HUES64 (cell line): ENCODE measurements at regions not wholly inside any gene's neighbourhood (a gene's known extent, or its start where the extent isn't known, plus 50 kb on each side); places are given as distances from the start of the nearest gene placed in this dataset.
"Not testable (repeated sequence)": the region's sequence is repeated elsewhere in the genome, so short reads cannot be mapped to it uniquely, and the experiment has no call there.

Source experiments
- H3K27ac ChIP-seq: 2 replicates; pipeline ENCODE4 v1.7.0; 2013; ENCODE audit warnings: low read depth, low read length, inconsistent platforms
- H3K27me3 ChIP-seq: 2 replicates; pipeline ENCODE4 v1.6.1; 2013; ENCODE audit warnings: mild to moderate bottlenecking, low read length; ENCODE audit not compliant: insufficient read depth
- H3K36me3 ChIP-seq: 2 replicates; pipeline ENCODE4 v1.6.1; 2013; ENCODE audit warnings: mild to moderate bottlenecking, low read length; ENCODE audit not compliant: insufficient read depth
- H3K4me1 ChIP-seq: 2 replicates; pipeline ENCODE4 v1.6.1; 2013; ENCODE audit warnings: mild to moderate bottlenecking, low read length, moderate library complexity; ENCODE audit not compliant: insufficient read depth
- H3K4me3 ChIP-seq: 2 replicates; pipeline ENCODE4 v1.5.1; 2013; ENCODE audit warnings: mild to moderate bottlenecking, low read length, moderate library complexity
- H3K9ac ChIP-seq: 2 replicates; pipeline ENCODE4 v1.6.1; 2013; ENCODE audit warnings: mild to moderate bottlenecking, low read depth, low read length
- H3K9me3 ChIP-seq: 2 replicates; pipeline ENCODE4 v1.6.1; 2013; ENCODE audit warnings: low read depth, low read length; ENCODE audit not compliant: insufficient read depth
- WGBS: fragments of 150-250, 120-280 bp; methylation state at CpG from one replicate; pipeline ENCODE4 v1.1.7; 2013; ENCODE audit warnings: missing lambda C conversion rate; 5-methylcytosine and 5-hydroxymethylcytosine counted together

GRCh38 chr1:196002296-196002695 is 605.9 kb downstream of the KCNT2 start:
- peaks cover 25% of the 10 kb centered on the region for H3K4me1 ChIP-seq
- not testable (repeated sequence) for H3K4me3 ChIP-seq, H3K36me3 ChIP-seq, H3K27ac ChIP-seq, H3K27me3 ChIP-seq, H3K9me3 ChIP-seq, H3K9ac ChIP-seq
- WGBS = 90% methylated on average over 3 of the region's 4 CpGs

GRCh38 chr1:196001188-196001587 is 607.1 kb downstream of the KCNT2 start:
- Histone ChIP-seq H3K4me1 (peaks cover 25% of the 10 kb centered on the region), H3K36me3 (no peaks in the 10 kb centered on the region), H3K4me3 (no peak overlapping the region), H3K27ac (no peak overlapping the region), H3K9ac (no peak overlapping the region), H3K27me3 (no peaks in the 10 kb centered on the region), H3K9me3 (no peaks in the 10 kb centered on the region)
- 98% methylated on average over 3 of the region's 3 CpGs for WGBS

- Histone ChIP-seq H3K9me3 (no peaks in the 10 kb centered on the region), H3K36me3 (no peaks in the 10 kb centered on the region), H3K27me3 (no peaks in the 10 kb centered on the region), H3K4me1 (peaks cover 13% of the 10 kb centered on the region), H3K4me3 (no peak overlapping the region), H3K27ac (no peak overlapping the region), H3K9ac (no peak overlapping the region)
- WGBS = 92% methylated on average over 2 of the region's 2 CpGs
Observed at GRCh38 chr1:195999022-195999421, 609.2 kb downstream of the KCNT2 start.

- Histone ChIP-seq H3K9me3 (no peaks in the 10 kb centered on the region), H3K27me3 (no peaks in the 10 kb centered on the region), H3K9ac (no peak overlapping the region), H3K4me1 (no peaks in the 10 kb centered on the region), H3K4me3 (no peak overlapping the region), H3K36me3 (no peaks in the 10 kb centered on the region), H3K27ac (no peak overlapping the region)
- WGBS = 89% methylated on average over 3 of the region's 3 CpGs
Observed at GRCh38 chr1:195981448-195982139, 626.6 kb downstream of the KCNT2 start.

GRCh38 chr1:195979646-195980045 is 628.6 kb downstream of the KCNT2 start:
- Histone ChIP-seq H3K4me3 (no peak overlapping the region), H3K4me1 (no peaks in the 10 kb centered on the region), H3K9ac (no peak overlapping the region), H3K27ac (no peak overlapping the region), H3K36me3 (no peaks in the 10 kb centered on the region), H3K9me3 (no peaks in the 10 kb centered on the region), H3K27me3 (no peaks in the 10 kb centered on the region)
- 93% methylated on average over 1 of the region's 1 CpG for WGBS

GRCh38 chr1:195973311-195973904 is 634.8 kb downstream of the KCNT2 start:
- Histone ChIP-seq H3K4me1 (peaks cover 2% of the 10 kb centered on the region; the same call in 1 of the 2 replicates), H3K27ac (no peak overlapping the region), H3K4me3 (no peak overlapping the region), H3K9me3 (no peaks in the 10 kb centered on the region), H3K27me3 (no peaks in the 10 kb centered on the region), H3K36me3 (no peaks in the 10 kb centered on the region), H3K9ac (no peak overlapping the region)
- WGBS = 95% methylated on average over 1 of the region's 1 CpG

GRCh38 chr1:195971589-195971988 is 636.7 kb downstream of the KCNT2 start:
- Histone ChIP-seq H3K4me3 (no peak overlapping the region), H3K27ac (no peak overlapping the region), H3K4me1 (peaks cover 2% of the 10 kb centered on the region; the same call in 1 of the 2 replicates), H3K36me3 (no peaks in the 10 kb centered on the region), H3K27me3 (no peaks in the 10 kb centered on the region), H3K9ac (no peak overlapping the region), H3K9me3 (no peaks in the 10 kb centered on the region)
- WGBS = 100% methylated on average over 1 of the region's 1 CpG

GRCh38 chr1:195970209-195970608 is 638.0 kb downstream of the KCNT2 start:
- Histone ChIP-seq H3K4me3 (no peak overlapping the region), H3K4me1 (peaks cover 2% of the 10 kb centered on the region; the same call in 1 of the 2 replicates), H3K27me3 (no peaks in the 10 kb centered on the region), H3K9me3 (no peaks in the 10 kb centered on the region), H3K27ac (no peak overlapping the region), H3K36me3 (no peaks in the 10 kb centered on the region), H3K9ac (no peak overlapping the region)
- WGBS = 95% methylated on average over 1 of the region's 1 CpG

- Histone ChIP-seq H3K27ac (no peak overlapping the region), H3K4me3 (no peak overlapping the region)
- 87% methylated on average over 6 of the region's 6 CpGs for WGBS
Observed at GRCh38 chr1:195965475-195965874, 642.8 kb downstream of the KCNT2 start.

GRCh38 chr1:195965036-195965435 is 643.2 kb downstream of the KCNT2 start:
- Histone ChIP-seq H3K27me3 (no peaks in the 10 kb centered on the region), H3K36me3 (no peaks in the 10 kb centered on the region), H3K4me3 (no peak overlapping the region), H3K9ac (no peak overlapping the region), H3K27ac (no peak overlapping the region), H3K4me1 (no peaks in the 10 kb centered on the region), H3K9me3 (no peaks in the 10 kb centered on the region)
- WGBS = 92% methylated on average over 3 of the region's 3 CpGs

More at GRCh38 chr1:195965475-195965874, 642.8 kb downstream of the KCNT2 start:
- H3K27me3 ChIP-seq = no peaks in the 10 kb centered on the region
- no peaks in the 10 kb centered on the region for H3K4me1 ChIP-seq
- H3K9me3 ChIP-seq = no peaks in the 10 kb centered on the region
- no peak overlapping the region for H3K9ac ChIP-seq
- H3K36me3 ChIP-seq = no peaks in the 10 kb centered on the region

GRCh38 chr1:195964516-195964915 is 643.7 kb downstream of the KCNT2 start:
- Histone ChIP-seq H3K9ac (no peak overlapping the region), H3K36me3 (no peaks in the 10 kb centered on the region), H3K27ac (no peak overlapping the region), H3K9me3 (no peaks in the 10 kb centered on the region), H3K27me3 (no peaks in the 10 kb centered on the region), H3K4me3 (no peak overlapping the region), H3K4me1 (no peaks in the 10 kb centered on the region)
